ENCODE measurements at regions not wholly inside any gene's neighbourhood (a gene's known extent, or its start where the extent isn't known, plus 50 kb on each side); places are given as distances from the start of the nearest gene placed in this dataset.

DNA sequence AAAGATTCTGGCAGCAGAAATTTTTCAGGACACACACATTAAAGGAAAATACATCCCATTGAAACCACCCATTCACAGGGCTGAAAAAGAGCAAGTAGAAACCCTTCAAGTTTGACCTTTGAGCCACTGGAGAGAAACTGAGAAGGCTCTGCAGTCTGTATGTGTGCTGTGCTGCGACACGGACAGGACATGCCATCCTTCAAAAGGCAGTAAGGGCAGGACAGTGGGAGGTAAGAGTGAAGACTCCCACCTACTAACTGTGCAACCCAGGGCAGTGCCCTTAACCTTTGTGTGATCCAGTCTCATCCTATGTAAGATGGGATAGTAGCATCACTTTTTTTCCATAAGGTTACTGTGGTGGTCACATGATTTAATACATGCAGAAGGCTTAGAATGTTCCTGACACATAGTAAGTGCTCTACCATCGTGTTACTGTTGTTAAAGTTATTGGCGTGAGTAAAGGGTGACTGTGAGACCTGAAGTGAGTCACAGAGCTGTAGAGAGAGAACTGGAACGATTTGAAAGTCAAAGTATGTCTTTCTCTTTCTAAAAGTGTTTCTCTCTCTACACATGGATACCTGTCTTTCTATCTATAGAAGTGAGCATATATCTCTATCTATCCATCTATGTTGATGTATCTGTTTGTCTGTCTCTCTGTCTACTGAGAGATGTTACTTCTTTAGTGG, 153.7 kb upstream of the OLIG3 start:
- no peak for TF ChIP-seq CEBPB (IDR thresholded peaks at IDR 0.05)
- TF ChIP-seq, protein P1, sequence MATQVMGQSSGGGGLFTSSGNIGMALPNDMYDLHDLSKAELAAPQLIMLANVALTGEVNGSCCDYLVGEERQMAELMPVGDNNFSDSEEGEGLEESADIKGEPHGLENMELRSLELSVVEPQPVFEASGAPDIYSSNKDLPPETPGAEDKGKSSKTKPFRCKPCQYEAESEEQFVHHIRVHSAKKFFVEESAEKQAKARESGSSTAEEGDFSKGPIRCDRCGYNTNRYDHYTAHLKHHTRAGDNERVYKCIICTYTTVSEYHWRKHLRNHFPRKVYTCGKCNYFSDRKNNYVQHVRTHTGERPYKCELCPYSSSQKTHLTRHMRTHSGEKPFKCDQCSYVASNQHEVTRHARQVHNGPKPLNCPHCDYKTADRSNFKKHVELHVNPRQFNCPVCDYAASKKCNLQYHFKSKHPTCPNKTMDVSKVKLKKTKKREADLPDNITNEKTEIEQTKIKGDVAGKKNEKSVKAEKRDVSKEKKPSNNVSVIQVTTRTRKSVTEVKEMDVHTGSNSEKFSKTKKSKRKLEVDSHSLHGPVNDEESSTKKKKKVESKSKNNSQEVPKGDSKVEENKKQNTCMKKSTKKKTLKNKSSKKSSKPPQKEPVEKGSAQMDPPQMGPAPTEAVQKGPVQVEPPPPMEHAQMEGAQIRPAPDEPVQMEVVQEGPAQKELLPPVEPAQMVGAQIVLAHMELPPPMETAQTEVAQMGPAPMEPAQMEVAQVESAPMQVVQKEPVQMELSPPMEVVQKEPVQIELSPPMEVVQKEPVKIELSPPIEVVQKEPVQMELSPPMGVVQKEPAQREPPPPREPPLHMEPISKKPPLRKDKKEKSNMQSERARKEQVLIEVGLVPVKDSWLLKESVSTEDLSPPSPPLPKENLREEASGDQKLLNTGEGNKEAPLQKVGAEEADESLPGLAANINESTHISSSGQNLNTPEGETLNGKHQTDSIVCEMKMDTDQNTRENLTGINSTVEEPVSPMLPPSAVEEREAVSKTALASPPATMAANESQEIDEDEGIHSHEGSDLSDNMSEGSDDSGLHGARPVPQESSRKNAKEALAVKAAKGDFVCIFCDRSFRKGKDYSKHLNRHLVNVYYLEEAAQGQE (IDR thresholded peaks at IDR 0.05; ENCODE audit: low read depth), result no peak
- TF ChIP-seq, protein P2, sequence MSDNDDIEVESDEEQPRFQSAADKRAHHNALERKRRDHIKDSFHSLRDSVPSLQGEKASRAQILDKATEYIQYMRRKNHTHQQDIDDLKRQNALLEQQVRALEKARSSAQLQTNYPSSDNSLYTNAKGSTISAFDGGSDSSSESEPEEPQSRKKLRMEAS (IDR thresholded peaks at IDR 0.05), result no peak
- TF ChIP-seq CREB1 (IDR thresholded peaks at IDR 0.05; ENCODE audit: low read depth), result no peak
- no peak for TF ChIP-seq NFIC (IDR thresholded peaks at IDR 0.05)
- no peak for TF ChIP-seq ZBTB7A (IDR thresholded peaks at IDR 0.05; ENCODE audit: low read depth)

DNA sequence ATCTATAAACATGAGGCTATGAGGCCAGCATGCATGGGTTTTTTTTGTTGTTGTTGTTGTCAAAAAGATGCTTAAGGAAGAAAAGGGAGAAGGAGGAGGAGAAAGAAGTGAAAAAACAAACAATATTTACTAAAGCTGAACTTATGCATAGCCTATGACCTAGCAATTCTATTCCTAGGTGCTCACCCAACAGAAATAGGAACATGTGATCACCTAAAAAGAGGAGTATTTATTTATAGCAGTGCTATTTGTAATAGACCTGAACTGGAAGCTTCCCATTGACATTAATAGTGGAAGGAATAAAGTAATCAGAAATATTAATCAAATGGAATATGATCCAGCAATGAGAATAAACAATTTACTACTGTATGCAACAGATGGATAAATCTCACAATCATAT, 156.5 kb upstream of the OLIG3 start:
- TF ChIP-seq FOXM1 (IDR thresholded peaks at IDR 0.05; ENCODE audit: borderline replicate concordance, low read depth) (no peak), CEBPB (IDR thresholded peaks at IDR 0.05) (no peak), NFIC (IDR thresholded peaks at IDR 0.05) (no peak), EGR1 (IDR thresholded peaks at IDR 0.05) (no peak), ZBTB7A (IDR thresholded peaks at IDR 0.05; ENCODE audit: low read depth) (no peak), TAF1 (IDR thresholded peaks at IDR 0.05; ENCODE audit: low read depth) (no peak), YY1 (IDR thresholded peaks at IDR 0.05; ENCODE audit: low read depth) (no peak), TCF12 (IDR thresholded peaks at IDR 0.05; ENCODE audit: low read depth) (no peak), CREB1 (IDR thresholded peaks at IDR 0.05; ENCODE audit: low read depth) (no peak), EP300 (IDR thresholded peaks at IDR 0.05; ENCODE audit: borderline replicate concordance) (no peak)
- TF ChIP-seq, protein P1 (IDR thresholded peaks at IDR 0.05; ENCODE audit: low read depth), result no peak
- TF ChIP-seq, protein P3, sequence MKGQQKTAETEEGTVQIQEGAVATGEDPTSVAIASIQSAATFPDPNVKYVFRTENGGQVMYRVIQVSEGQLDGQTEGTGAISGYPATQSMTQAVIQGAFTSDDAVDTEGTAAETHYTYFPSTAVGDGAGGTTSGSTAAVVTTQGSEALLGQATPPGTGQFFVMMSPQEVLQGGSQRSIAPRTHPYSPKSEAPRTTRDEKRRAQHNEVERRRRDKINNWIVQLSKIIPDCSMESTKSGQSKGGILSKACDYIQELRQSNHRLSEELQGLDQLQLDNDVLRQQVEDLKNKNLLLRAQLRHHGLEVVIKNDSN (IDR thresholded peaks at IDR 0.05), result no peak

DNA sequence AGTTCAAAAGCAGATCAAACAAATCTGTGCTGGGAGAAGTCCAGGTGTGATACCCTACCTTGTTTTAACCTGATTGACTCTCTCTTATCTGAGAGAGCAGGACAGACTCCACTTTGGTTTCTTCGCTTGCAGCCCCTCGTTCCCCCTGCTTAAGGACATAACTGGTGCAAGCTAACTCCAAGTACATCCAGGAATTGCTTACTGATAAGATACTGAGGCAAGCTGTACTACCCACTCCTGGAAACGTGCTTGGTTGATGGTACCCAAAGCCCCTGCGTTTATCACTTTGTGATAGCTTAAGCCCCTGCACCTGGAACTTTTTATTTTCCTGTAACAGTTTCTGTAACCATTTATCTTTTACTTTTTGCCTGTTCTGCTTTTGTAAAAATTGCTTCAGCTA, 157.0 kb upstream of the OLIG3 start:
- TF ChIP-seq, protein P1 (IDR thresholded peaks at IDR 0.05; ENCODE audit: low read depth), result no peak
- no peak for TF ChIP-seq TEAD4 (IDR thresholded peaks at IDR 0.05)
- TF ChIP-seq, protein P3 (IDR thresholded peaks at IDR 0.05), result no peak
- no peak for TF ChIP-seq ZBTB7A (IDR thresholded peaks at IDR 0.05; ENCODE audit: low read depth)
- no peak for TF ChIP-seq EGR1 (IDR thresholded peaks at IDR 0.05)
- TF ChIP-seq CEBPB (IDR thresholded peaks at IDR 0.05), result no peak
- no peak for TF ChIP-seq EP300 (IDR thresholded peaks at IDR 0.05; ENCODE audit: borderline replicate concordance)
- TF ChIP-seq RAD21 (IDR thresholded peaks at IDR 0.05; ENCODE audit: low read depth), result no peak
- TF ChIP-seq TCF12 (IDR thresholded peaks at IDR 0.05; ENCODE audit: low read depth), result no peak
- no peak for TF ChIP-seq YY1 (IDR thresholded peaks at IDR 0.05; ENCODE audit: low read depth)
- TF ChIP-seq CREB1 (IDR thresholded peaks at IDR 0.05; ENCODE audit: low read depth), result no peak
- TF ChIP-seq TAF1 (IDR thresholded peaks at IDR 0.05; ENCODE audit: low read depth), result no peak
- TF ChIP-seq, protein P2 (IDR thresholded peaks at IDR 0.05), result no peak
- no peak for TF ChIP-seq FOXM1 (IDR thresholded peaks at IDR 0.05; ENCODE audit: borderline replicate concordance, low read depth)

DNA sequence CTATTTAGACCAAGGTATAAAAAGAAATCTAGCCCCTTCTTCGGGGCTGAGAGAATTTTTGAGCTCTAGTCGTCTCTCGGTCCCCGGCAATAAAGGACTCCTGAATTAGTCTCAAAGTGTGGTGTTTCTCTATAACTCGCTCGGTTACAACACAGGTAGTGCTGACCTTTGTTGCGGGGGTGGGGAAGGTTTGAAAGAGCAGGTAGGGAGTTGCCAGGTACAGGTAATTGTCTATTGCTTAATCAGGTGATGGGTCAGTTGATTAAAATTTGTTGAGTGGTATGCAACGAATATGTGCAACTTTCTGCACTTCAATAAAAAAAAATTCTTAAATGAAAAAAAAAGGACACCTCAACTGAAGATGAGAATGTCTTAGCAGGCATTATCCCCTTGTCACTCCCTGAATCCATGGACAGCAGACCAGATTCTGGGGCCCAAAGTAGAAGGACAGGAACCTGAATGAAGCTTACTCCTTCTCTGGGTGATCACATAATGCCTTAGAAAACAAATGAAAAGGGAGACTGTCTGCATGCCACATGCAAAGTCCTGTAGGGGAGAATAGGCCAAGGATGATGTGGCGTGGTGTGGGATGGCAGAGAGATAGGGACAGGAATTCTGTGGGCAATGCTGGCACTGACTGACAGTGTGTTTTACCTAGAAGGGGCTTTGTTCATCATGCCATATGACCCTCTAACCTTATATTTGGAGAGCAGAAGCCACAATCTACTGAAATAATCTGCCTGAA, 157.6 kb upstream of the OLIG3 start:
- TF ChIP-seq, protein P1 (IDR thresholded peaks at IDR 0.05; ENCODE audit: low read depth), result no peak
- TF ChIP-seq NFIC (IDR thresholded peaks at IDR 0.05) (no peak), RAD21 (IDR thresholded peaks at IDR 0.05; ENCODE audit: low read depth) (no peak), TCF12 (IDR thresholded peaks at IDR 0.05; ENCODE audit: low read depth) (no peak)
- TF ChIP-seq, protein P2 (IDR thresholded peaks at IDR 0.05), result no peak
